ENCODE measurements at regions not wholly inside any gene's neighbourhood (a gene's known extent, or its start where the extent isn't known, plus 50 kb on each side); places are given as distances from the start of the nearest gene placed in this dataset.

- WGBS (ENCODE audit: insufficient coverage), result no CpG with 5 or more reads among the region's 1 CpG
- Histone ChIP-seq H3K27me3 (replicated peaks in 1 of 2; ENCODE audit: control insufficient read depth in 2 of 2, extremely low read depth in 1 of 2, insufficient read depth in 2 of 2, low read length in 1 of 2) (no peaks in the 10 kb centered on the region), H3K4me1 (ENCODE audit: control insufficient read depth in 1 of 2, extremely low read depth in 1 of 2, insufficient read depth in 2 of 2, low read length in 2 of 2) (no peaks in the 10 kb centered on the region), H3K9me3 (no peaks in the 10 kb centered on the region), H3K27ac (ENCODE audit: low read length) (no peak overlapping the region), H3K4me3 (ENCODE audit: control insufficient read depth in 1 of 2, extremely low read depth in 1 of 2, low read length in 1 of 2) (no peak overlapping the region), H3K36me3 (ENCODE audit: control insufficient read depth in 2 of 2, extremely low read depth in 1 of 2, insufficient read depth in 1 of 2, low read length in 1 of 2) (no peaks in the 10 kb centered on the region)
- ChIA-PET POLR2A (no interaction called here), CTCF (no interaction called here)
- Mint-ChIP-seq H3K27ac (no peak overlapping the region), H3K4me3 (no peak overlapping the region), H3K27me3 (peaks cover 9 to 10% of the 10 kb centered on the region in 2 donors), H3K4me1 (no peaks in the 10 kb centered on the region), H3K9me3 (no peaks in the 10 kb centered on the region), H3K36me3 (no peaks in the 10 kb centered on the region)
- ATAC-seq (replicated peaks in 1 of 4) (no peak), DNase-seq (no peak)
These were observed 128.3 kb upstream of the CCNH start for GRCh38 chr5:87541033-87541432.

- H3K4me3 Mint-ChIP-seq, result no peak overlapping the region
- Histone ChIP-seq H3K9me3 (no peaks in the 10 kb centered on the region), H3K4me1 (ENCODE audit: control insufficient read depth in 1 of 2, extremely low read depth in 1 of 2, insufficient read depth in 2 of 2, low read length in 2 of 2) (no peaks in the 10 kb centered on the region), H3K4me3 (ENCODE audit: control insufficient read depth in 1 of 2, extremely low read depth in 1 of 2, low read length in 1 of 2) (no peak overlapping the region), H3K27me3 (replicated peaks in 1 of 2; ENCODE audit: control insufficient read depth in 2 of 2, extremely low read depth in 1 of 2, insufficient read depth in 2 of 2, low read length in 1 of 2) (no peaks in the 10 kb centered on the region), H3K27ac (ENCODE audit: low read length) (no peak overlapping the region), H3K36me3 (ENCODE audit: control insufficient read depth in 2 of 2, extremely low read depth in 1 of 2, insufficient read depth in 1 of 2, low read length in 1 of 2) (no peaks in the 10 kb centered on the region)
- H3K27me3 Mint-ChIP-seq, result peaks cover 10 to 11% of the 10 kb centered on the region in 2 donors
- ATAC-seq (replicated peaks in 1 of 4), result no peak
- no peaks in the 10 kb centered on the region for H3K4me1 Mint-ChIP-seq
- ChIA-PET POLR2A (no interaction called here), CTCF (no interaction called here)
- no peaks in the 10 kb centered on the region for H3K9me3 Mint-ChIP-seq
- no peak for DNase-seq
- no CpG with 5 or more reads among the region's 1 CpG for WGBS (ENCODE audit: insufficient coverage)
- H3K27ac Mint-ChIP-seq, result no peak overlapping the region
- no peaks in the 10 kb centered on the region for H3K36me3 Mint-ChIP-seq
These were observed 127.1 kb upstream of the CCNH start for GRCh38 chr5:87539839-87540238.

GRCh38 chr5:87536365-87536764, 123.6 kb upstream of the CCNH start:
- H3K27ac ChIP-seq (ENCODE audit: low read length), result no peak overlapping the region
- no peaks in the 10 kb centered on the region for H3K4me1 Mint-ChIP-seq
- ChIA-PET CTCF (interaction anchor here in 1 of 2 donors (0.9 kb wide), 1 partner anchor 1193 kb away, joined by 3 read pairs; no protein-coding TSS in a partner anchor), POLR2A (interaction anchor here in 1 of 2 donors (0.8 kb wide), 1 partner anchor 12 kb away, joined by 3 read pairs; no protein-coding TSS in a partner anchor)
- H3K27me3 Mint-ChIP-seq, result peaks cover 10 to 11% of the 10 kb centered on the region in 2 donors
- DNase-seq (no peak), ATAC-seq (replicated peaks in 1 of 4) (no peak)
- no peak overlapping the region for H3K27ac Mint-ChIP-seq
- no peaks in the 10 kb centered on the region for H3K36me3 ChIP-seq (ENCODE audit: control insufficient read depth in 2 of 2, extremely low read depth in 1 of 2, insufficient read depth in 1 of 2, low read length in 1 of 2)
- no peaks in the 10 kb centered on the region for H3K27me3 ChIP-seq (replicated peaks in 1 of 2; ENCODE audit: control insufficient read depth in 2 of 2, extremely low read depth in 1 of 2, insufficient read depth in 2 of 2, low read length in 1 of 2)
- H3K9me3 ChIP-seq, result no peaks in the 10 kb centered on the region
- no peak overlapping the region for H3K4me3 Mint-ChIP-seq
- no peaks in the 10 kb centered on the region for H3K4me1 ChIP-seq (ENCODE audit: control insufficient read depth in 1 of 2, extremely low read depth in 1 of 2, insufficient read depth in 2 of 2, low read length in 2 of 2)
- no peak overlapping the region for H3K4me3 ChIP-seq (ENCODE audit: control insufficient read depth in 1 of 2, extremely low read depth in 1 of 2, low read length in 1 of 2)
- no peaks in the 10 kb centered on the region for H3K36me3 Mint-ChIP-seq
- H3K9me3 Mint-ChIP-seq, result no peaks in the 10 kb centered on the region

- CTCF ChIA-PET, result no interaction called here
- Histone ChIP-seq H3K27ac (ENCODE audit: low read length) (no peak overlapping the region), H3K27me3 (replicated peaks in 1 of 2; ENCODE audit: control insufficient read depth in 2 of 2, extremely low read depth in 1 of 2, insufficient read depth in 2 of 2, low read length in 1 of 2) (no peaks in the 10 kb centered on the region), H3K9me3 (no peaks in the 10 kb centered on the region), H3K36me3 (ENCODE audit: control insufficient read depth in 2 of 2, extremely low read depth in 1 of 2, insufficient read depth in 1 of 2, low read length in 1 of 2) (no peaks in the 10 kb centered on the region), H3K4me1 (ENCODE audit: control insufficient read depth in 1 of 2, extremely low read depth in 1 of 2, insufficient read depth in 2 of 2, low read length in 2 of 2) (no peaks in the 10 kb centered on the region), H3K4me3 (ENCODE audit: control insufficient read depth in 1 of 2, extremely low read depth in 1 of 2, low read length in 1 of 2) (no peak overlapping the region)
- Mint-ChIP-seq H3K4me3 (no peak overlapping the region), H3K27me3 (peaks cover 10 to 11% of the 10 kb centered on the region in 2 donors), H3K36me3 (no peaks in the 10 kb centered on the region), H3K9me3 (no peaks in the 10 kb centered on the region), H3K27ac (no peak overlapping the region), H3K4me1 (no peaks in the 10 kb centered on the region)
- POLR2A ChIA-PET, result interaction anchor here in 1 of 2 donors (0.8 kb wide), 1 partner anchor 11 kb away, joined by 3 read pairs; no protein-coding TSS in a partner anchor
- ATAC-seq (replicated peaks in 1 of 4), result no peak
- no peak for DNase-seq
These were observed 123.0 kb upstream of the CCNH start for GRCh38 chr5:87535706-87536105.

GRCh38 chr5:87529486-87530076, 116.9 kb upstream of the CCNH start:
- Mint-ChIP-seq H3K9me3 (no peaks in the 10 kb centered on the region), H3K27me3 (no peaks in the 10 kb centered on the region), H3K4me1 (no peaks in the 10 kb centered on the region), H3K4me3 (no peak overlapping the region), H3K27ac (no peak overlapping the region), H3K36me3 (no peaks in the 10 kb centered on the region)
- ATAC-seq (replicated peaks in 1 of 4), result no peak
- DNase-seq, result no peak
- WGBS (ENCODE audit: insufficient coverage), result no CpG with 5 or more reads among the region's 1 CpG
- no peaks in the 10 kb centered on the region for H3K36me3 ChIP-seq (ENCODE audit: control insufficient read depth in 2 of 2, extremely low read depth in 1 of 2, insufficient read depth in 1 of 2, low read length in 1 of 2)
- no peaks in the 10 kb centered on the region for H3K9me3 ChIP-seq
- H3K4me1 ChIP-seq (ENCODE audit: control insufficient read depth in 1 of 2, extremely low read depth in 1 of 2, insufficient read depth in 2 of 2, low read length in 2 of 2), result no peaks in the 10 kb centered on the region
- ChIA-PET CTCF (no interaction called here), POLR2A (no interaction called here)
- H3K27ac ChIP-seq (ENCODE audit: low read length), result no peak overlapping the region
- H3K4me3 ChIP-seq (ENCODE audit: control insufficient read depth in 1 of 2, extremely low read depth in 1 of 2, low read length in 1 of 2), result no peak overlapping the region
- H3K27me3 ChIP-seq (replicated peaks in 1 of 2; ENCODE audit: control insufficient read depth in 2 of 2, extremely low read depth in 1 of 2, insufficient read depth in 2 of 2, low read length in 1 of 2), result no peaks in the 10 kb centered on the region

GRCh38 chr5:87526131-87526530, 113.4 kb upstream of the CCNH start:
- Mint-ChIP-seq H3K9me3 (no peaks in the 10 kb centered on the region), H3K4me3 (no peak overlapping the region), H3K4me1 (no peaks in the 10 kb centered on the region), H3K36me3 (no peaks in the 10 kb centered on the region), H3K27ac (no peak overlapping the region), H3K27me3 (no peaks in the 10 kb centered on the region)
- H3K27me3 ChIP-seq (replicated peaks in 1 of 2; ENCODE audit: control insufficient read depth in 2 of 2, extremely low read depth in 1 of 2, insufficient read depth in 2 of 2, low read length in 1 of 2), result no peaks in the 10 kb centered on the region
- H3K9me3 ChIP-seq, result no peaks in the 10 kb centered on the region
- WGBS (ENCODE audit: insufficient coverage), result no CpG with 5 or more reads among the region's 2 CpGs
- DNase-seq (no peak), ATAC-seq (replicated peaks in 1 of 4) (no peak)
- H3K4me3 ChIP-seq (ENCODE audit: control insufficient read depth in 1 of 2, extremely low read depth in 1 of 2, low read length in 1 of 2), result no peak overlapping the region
- H3K27ac ChIP-seq (ENCODE audit: low read length), result no peak overlapping the region
- no peaks in the 10 kb centered on the region for H3K4me1 ChIP-seq (ENCODE audit: control insufficient read depth in 1 of 2, extremely low read depth in 1 of 2, insufficient read depth in 2 of 2, low read length in 2 of 2)
- CTCF ChIA-PET, result no interaction called here
- no peaks in the 10 kb centered on the region for H3K36me3 ChIP-seq (ENCODE audit: control insufficient read depth in 2 of 2, extremely low read depth in 1 of 2, insufficient read depth in 1 of 2, low read length in 1 of 2)
- POLR2A ChIA-PET, result no interaction called here

GRCh38 chr5:87524217-87524616, 111.5 kb upstream of the CCNH start:
- Histone ChIP-seq H3K27ac (ENCODE audit: low read length) (no peak overlapping the region), H3K36me3 (ENCODE audit: control insufficient read depth in 2 of 2, extremely low read depth in 1 of 2, insufficient read depth in 1 of 2, low read length in 1 of 2) (no peaks in the 10 kb centered on the region), H3K4me1 (ENCODE audit: control insufficient read depth in 1 of 2, extremely low read depth in 1 of 2, insufficient read depth in 2 of 2, low read length in 2 of 2) (no peaks in the 10 kb centered on the region), H3K27me3 (replicated peaks in 1 of 2; ENCODE audit: control insufficient read depth in 2 of 2, extremely low read depth in 1 of 2, insufficient read depth in 2 of 2, low read length in 1 of 2) (no peaks in the 10 kb centered on the region), H3K4me3 (ENCODE audit: control insufficient read depth in 1 of 2, extremely low read depth in 1 of 2, low read length in 1 of 2) (no peak overlapping the region), H3K9me3 (no peaks in the 10 kb centered on the region)
- peaks cover 0 to 2% (median 0%) of the 10 kb centered on the region in 3 donors for H3K9me3 Mint-ChIP-seq
- WGBS (ENCODE audit: insufficient coverage), result 76% methylated on average over 6 of the region's 9 CpGs
- ChIA-PET CTCF (no interaction called here), POLR2A (interaction anchor here in 1 of 2 donors (1.2 kb wide), 1 partner anchor 12 kb away, joined by 3 read pairs; no protein-coding TSS in a partner anchor)
- no peak for DNase-seq
- no peak overlapping the region for H3K27ac Mint-ChIP-seq
- ATAC-seq (replicated peaks in 1 of 4), result no peak
- no peak overlapping the region for H3K4me3 Mint-ChIP-seq
- no peaks in the 10 kb centered on the region for H3K27me3 Mint-ChIP-seq
- no peaks in the 10 kb centered on the region for H3K36me3 Mint-ChIP-seq
- no peaks in the 10 kb centered on the region for H3K4me1 Mint-ChIP-seq
